OCI-LY3 (cell line): ENCODE measurements at regions not wholly inside any gene's neighbourhood (a gene's known extent, or its start where the extent isn't known, plus 50 kb on each side); places are given as distances from the start of the nearest gene placed in this dataset.

Experiments used
- CTCF ChIP-seq: fragments of 200-600, 300-600 bp; sonication (generic); IDR thresholded peaks from 2 replicates; pipeline ENCODE4 v1.5.1; 2014; ENCODE audit warnings: antibody characterized with exemption, low read length, low read depth
- EZH2phosphoT487 ChIP-seq: fragments of 200-600 bp; shearing (Covaris generic); IDR thresholded peaks from 2 replicates; pipeline ENCODE4 v1.6.1; 2018; ENCODE audit warnings: antibody characterized with exemption, mixed run types, low read depth

GRCh38 chr11:70834984-70835560 is 417.3 kb downstream of the SHANK2 start:
- TF ChIP-seq CTCF (no peak), EZH2phosphoT487 (no peak)
